GM19238 (cell line): ENCODE measurements at regions not wholly inside any gene's neighbourhood (a gene's known extent, or its start where the extent isn't known, plus 50 kb on each side); places are given as distances from the start of the nearest gene placed in this dataset.

Experiments used
- DNase-seq: peaks from one replicate; pipeline ENCODE4 v3.0.0; 2011; ENCODE audit warnings: low spot score; ENCODE audit not compliant: insufficient read length

DNA sequence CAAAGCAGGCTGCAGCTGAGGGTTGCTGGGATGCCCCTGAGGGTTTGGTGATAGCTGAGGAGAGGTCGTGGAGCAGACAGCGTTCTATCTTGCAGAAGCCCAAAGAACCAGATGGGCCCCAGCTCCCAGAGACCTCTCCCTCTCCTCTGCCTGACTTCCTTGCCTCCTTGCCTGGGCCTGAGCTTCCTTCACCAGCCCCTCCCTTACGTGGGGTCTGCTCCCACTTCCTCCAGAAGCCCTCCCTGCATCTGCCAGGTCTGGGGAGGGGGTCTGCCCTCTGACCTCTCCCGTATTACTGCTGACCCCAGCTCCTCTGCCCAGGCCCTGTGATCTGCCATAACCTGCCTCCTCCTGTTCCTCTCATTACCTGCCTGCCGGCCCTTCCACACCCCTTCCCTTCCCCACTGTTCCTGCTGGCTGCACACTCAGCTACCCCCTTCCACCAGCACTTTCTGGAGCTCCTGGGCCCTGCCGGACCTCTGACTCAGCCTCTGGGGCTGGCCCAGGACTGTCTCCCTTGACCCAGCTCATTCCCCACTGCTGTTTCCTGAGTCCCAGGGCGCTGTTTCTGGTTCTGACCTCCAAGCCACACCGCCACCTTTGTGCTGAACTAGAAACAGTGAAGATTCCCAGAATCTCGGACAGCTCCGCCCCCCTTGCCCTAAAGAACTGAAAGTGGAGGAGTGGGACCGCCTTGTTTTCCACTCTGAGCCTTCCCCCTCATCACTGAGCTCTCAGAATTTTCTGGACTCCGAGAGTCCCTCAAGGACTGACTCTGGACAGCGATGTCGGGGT, 237.7 kb upstream of the C1orf174 start:
- no peak for DNase-seq

DNA sequence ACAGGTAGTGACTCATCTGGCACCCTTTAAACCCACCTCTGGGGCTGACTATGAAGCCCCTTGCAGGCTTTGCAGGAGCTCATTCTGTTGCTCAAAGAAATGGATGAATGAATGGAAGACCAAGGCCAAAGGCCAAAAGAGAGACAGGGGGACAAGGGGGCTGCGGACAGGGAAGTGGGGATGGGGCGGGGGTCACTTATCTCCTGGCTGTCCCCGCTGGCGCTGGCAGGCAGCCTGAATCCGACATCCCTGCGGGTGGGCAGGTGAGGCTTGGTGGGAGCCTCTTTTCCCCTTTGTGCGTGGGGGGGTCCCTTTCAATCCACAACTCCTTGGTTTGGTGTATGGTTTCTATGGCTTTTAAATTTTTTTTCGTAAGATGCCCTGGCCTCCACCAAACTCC, 239.6 kb upstream of the C1orf174 start:
- no peak for DNase-seq

DNA sequence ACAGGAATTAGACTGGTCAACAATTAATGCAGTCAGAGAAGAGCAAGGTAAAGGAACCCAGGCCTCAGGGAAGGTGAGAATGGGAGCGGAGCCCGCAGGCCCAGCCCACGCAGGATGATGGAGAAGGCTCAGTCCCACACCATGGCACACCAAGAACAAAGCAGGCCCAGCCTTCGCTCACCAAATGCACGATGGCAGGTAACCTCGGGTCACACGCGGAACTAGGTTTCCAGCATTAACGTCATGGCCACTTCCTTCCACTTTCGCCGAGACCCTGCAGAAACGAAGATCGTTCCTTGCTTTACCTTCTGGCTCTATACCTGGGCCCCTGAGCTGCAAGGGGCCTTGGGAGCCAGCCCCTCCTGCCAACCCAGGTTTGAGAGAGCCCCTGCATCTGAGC, 240.2 kb upstream of the C1orf174 start:
- no peak for DNase-seq

DNA sequence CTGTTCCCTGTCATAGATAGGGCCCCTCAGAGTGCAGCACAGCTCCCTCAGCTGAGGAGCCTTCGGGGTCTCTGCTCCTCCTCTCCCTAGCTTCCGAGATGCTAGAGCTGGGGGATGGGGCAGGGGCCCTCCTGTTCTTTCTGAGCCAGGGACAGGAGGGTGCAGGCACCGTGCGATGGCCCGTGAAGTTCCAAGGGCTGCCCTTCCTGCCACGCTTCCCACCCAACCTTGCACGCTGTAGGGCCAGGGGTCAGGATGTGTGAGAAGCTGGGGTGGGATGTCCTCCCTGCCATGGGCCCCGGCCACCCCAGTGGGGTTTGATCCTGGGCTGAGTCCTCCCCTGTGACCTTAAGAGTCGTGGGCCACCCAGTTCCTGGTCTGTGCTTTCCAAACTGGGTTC, 240.7 kb upstream of the C1orf174 start:
- no peak for DNase-seq

DNA sequence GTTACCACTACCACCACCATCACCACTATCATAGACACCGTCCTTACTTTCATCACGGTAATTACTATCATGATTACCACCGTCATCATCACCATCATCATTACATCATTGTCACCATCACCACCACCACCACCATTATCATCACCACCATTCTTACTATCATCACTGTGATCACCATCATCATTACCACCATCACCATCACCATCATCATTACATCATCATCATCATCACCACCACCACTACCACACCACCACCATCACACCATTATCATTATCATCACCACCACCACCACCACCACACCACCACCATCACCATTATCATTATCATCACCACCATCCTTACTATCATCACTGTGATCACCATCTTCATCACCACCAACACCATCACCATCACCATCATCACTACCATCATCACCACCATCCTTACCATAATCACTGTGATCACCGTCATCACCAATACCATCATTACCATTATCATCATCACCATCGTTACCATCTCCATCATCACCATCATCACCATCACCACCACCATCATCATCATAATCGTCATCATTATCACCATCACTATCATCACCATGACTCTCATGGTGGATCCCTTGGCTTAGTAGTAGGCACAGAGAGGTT, 244.4 kb upstream of the C1orf174 start:
- DNase-seq, result no peak

DNA sequence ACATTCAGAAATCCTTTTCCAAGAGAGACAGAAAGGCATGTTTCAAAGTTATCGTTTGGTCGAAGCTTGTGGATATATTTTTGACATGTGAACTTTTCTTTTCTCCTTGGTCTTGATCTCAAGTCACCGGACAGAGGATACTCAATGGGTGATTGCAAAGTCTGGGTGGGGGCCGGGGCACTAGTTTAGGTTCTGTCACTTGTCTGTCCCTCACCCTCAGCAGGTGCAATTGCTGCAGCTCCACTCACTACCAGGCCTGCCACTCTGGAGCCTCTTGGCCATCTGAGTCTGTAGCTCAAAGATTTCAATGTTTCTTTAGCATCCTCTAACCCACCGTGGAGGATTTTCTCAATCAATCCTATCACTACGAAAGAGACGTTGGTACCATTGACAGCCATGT, 246.0 kb upstream of the C1orf174 start:
- no peak for DNase-seq

DNA sequence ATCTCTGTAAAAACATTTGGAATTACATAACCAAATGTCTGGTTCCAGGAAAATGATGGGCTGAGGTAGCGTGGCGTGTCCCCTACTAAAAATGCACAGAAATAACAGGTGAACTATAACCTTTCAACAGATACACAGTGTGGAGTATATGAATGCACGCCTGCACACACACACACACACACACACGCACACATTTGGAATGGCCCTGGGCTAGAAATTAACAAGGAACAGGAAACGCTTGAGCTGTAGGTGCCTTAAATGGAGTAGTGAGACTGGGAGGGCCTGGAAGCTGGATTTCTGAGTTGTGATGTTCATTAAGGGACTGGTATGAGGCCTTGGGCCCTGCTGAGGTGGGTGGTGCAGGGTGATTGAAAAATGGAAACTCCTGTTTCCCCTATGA, 246.5 kb upstream of the C1orf174 start:
- no peak for DNase-seq

DNA sequence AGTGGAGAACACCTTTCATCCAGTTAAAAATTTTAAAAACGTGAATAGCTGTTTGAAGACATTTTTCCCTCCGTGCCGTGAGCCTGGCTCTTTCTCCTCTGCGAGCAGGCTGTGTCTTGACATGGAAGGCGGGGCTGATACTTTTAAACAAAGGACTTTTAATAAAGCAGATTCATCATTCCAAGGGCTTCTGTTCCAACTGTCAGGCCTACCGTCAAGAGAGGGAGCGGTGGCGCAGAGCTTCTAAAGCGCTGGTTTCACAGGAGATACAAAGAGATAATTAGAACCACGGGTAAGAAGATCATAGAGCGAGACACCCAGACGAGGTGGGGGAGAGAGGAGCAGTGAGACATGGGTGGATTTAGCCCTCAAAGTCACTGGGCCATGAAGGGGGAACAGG, 247.4 kb upstream of the C1orf174 start:
- DNase-seq, result no peak

DNA sequence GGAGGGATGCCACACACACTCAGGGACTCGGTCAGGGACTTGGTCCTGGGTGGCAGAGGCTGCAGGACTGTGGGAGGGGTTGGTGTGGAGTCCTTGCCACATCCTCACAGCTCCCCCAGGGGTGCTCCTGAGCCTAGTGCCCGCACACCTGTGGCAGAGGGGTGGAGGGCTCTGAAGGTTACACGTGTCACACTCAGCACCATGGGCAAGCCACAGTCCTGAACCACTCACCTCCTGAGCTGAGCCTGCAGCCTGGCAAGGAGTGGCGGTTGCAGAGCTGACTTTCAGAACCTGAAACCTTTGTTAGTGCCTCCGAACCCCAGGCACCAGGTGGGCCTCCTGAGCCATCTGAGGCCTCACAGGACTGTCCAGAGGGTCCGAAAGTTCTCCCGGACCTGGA, 249.2 kb upstream of the C1orf174 start:
- DNase-seq, result no peak

DNA sequence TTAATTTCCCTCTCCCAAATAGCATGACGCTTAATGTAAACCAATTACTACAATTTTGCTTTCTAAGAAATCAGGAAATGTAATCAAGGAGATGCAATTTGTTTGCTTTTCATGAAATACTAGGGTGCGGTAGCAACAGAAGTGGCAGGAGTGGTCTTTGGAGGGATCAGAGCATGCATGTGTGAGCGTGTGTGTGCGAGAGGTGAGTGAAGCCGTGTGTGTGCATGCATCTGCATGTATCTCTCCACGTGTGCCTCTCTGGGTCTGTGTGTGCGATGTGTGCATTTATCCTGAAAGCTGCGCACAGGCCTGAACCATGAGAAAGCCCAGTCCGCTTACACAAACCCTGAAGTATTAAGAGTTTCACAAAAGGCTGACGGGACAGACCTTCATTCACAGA, 249.8 kb upstream of the C1orf174 start:
- no peak for DNase-seq

DNA sequence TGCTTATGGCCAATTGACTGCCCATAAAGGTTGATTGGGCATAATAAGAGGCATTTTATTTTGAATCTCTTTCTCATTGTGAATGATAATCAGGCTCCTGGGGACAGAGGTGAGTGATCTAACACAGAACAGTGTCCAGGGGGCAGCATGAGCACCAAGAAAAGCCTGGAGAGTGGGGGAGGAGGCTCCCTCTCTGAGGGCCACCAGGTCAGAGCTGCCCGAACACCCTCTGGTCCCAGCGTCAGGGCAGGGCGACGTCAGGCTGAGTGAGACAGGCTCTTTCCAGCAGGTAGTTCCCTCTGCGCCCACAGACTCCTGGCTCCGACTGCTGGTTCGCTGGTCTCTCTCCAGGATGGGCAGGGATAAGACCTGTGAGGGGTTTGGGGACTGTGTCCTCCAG, 250.2 kb upstream of the C1orf174 start:
- no peak for DNase-seq

DNA sequence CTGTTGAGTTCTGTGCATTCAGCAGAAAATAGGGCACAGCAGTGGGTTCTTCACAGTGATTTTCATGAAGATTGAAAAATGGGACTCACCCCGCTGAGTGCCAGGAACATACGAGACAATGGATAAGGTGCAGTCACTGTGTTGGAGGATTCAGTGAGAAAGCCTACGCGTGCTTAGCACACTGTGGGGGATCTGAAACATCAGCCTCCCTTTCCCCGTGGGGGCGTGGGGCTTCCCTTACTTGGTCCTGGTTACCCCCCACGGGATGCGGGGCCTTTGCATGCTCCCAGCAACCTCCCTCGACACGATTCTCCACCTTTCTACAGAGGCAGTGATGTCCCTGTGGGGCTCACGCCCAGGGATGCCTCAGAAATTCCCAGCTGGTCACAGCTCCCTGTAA, 252.2 kb upstream of the C1orf174 start:
- no peak for DNase-seq

DNA sequence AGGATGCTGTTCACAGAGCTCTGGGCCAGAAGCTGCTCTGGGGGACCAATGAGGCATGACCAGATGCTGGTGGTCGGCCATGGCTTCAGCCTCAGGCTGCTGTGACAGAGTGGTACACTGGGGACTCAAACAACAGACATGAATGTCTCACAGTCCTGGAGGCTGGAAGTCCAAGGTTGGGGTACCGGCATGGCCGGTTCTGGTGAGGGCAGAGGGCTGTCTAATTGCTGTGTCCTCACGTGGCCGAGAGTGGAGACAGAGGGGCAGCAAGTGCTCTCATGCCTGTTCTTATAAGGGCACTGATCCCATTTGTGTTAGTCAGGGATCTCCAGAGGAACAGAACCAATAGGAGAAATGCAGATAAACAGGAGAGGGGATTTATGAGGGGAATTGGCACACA, 253.5 kb upstream of the C1orf174 start:
- DNase-seq, result no peak

DNA sequence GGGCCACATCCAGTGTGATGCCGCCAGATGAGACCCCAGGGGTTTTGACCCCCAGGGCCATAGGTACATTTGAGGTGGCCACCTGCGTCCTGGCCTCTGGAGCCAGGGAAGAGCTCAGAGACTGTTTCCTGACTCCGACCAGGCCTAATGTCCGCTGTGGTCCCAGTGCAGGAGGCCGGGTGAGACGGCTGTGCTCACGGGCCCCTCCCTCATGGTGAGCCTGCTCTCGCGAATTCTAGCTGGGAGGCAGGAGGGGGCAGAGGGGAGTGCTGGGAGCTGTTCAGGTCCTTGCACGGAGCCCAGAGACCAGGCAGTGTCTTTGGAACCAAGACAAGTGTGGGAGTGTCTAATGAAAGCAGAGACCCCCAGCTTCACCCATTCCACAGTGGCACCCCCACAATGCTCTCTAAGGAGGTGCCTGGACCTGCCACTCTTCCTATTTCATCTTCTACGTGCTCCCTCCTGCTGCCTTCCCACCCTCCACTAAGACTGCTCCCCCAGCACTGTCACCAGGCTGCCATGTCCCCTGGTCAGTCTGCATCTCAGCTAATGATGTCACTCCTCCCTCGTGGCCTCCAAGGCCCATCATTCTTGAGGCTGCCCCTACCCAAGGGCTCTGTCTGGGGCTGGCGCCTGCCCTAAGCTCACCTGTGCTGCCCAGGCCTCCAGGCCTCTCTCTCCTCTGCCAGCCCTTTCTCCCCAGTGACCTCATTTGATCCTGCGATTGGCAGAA, 256.3 kb upstream of the C1orf174 start:
- no peak for DNase-seq

DNA sequence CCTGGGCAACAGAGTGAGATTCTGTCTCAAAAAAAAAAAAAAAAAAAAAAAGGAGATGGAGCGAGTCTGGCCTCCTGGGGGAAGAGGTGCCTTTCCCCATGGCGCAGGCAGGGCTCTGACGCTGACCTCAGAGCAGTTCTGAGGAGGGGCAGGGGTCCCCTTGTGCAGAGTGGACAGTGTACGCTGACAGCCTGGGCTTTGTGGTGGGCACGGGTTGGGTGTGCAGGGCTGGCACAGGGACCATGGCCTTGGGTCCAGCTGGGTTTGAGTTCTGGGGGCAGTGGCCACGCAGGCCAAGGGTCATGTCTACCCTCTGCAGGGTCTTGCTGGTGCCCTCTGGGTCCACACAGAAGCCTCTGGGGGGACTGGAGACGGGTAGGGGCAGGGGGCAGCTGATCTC, 260.1 kb upstream of the C1orf174 start:
- DNase-seq, result no peak

DNA sequence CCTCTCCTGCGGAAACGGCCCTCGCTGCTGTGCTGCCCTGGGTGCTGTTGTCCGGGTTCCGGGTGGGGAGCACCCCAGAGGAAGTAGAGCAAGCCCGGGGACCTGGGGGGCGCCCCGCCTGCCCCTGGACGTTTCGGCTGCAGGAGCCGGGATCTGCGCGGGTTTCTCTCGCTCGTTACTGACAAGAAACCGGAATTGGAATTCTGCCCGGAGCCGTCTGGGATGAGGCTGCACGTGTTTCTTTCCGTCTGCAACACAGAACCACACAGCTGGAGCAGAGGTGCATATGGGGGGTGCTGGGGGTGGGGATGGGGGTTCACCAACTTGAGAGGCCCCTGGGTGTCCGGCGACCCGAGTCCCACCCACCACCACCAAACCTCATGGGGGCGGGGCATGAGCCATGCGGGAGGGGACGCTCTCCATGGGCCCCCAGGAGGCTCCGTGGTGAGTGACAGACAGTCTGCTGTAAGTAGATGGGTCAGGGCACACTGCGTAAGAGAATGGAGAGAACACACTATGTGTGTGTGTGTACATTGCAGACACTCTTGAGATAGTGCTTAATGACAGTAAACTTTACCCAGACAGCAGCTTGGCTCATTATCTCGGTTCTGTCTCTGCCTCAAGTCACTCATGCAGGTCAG, 261.4 kb upstream of the C1orf174 start:
- no peak for DNase-seq

DNA sequence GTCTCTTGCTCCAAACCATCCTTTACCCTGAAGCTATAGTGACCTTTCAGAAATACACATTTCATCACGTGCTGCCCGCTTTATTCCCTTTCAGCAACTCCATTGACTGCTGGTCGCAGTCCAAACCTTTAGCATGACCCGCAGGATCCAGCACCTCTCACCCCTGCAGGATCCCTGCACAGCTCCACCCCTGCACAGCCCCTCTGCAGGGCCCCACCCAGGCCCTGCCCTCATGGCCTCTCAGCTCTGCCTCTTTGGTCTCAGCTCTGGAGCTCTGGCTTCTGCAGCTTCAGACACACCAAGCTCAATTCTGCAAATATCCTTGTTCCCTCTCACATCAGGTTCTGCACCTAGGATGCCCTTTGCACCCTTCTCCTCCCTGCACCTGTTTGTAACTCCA, 264.9 kb upstream of the C1orf174 start:
- DNase-seq, result no peak

DNA sequence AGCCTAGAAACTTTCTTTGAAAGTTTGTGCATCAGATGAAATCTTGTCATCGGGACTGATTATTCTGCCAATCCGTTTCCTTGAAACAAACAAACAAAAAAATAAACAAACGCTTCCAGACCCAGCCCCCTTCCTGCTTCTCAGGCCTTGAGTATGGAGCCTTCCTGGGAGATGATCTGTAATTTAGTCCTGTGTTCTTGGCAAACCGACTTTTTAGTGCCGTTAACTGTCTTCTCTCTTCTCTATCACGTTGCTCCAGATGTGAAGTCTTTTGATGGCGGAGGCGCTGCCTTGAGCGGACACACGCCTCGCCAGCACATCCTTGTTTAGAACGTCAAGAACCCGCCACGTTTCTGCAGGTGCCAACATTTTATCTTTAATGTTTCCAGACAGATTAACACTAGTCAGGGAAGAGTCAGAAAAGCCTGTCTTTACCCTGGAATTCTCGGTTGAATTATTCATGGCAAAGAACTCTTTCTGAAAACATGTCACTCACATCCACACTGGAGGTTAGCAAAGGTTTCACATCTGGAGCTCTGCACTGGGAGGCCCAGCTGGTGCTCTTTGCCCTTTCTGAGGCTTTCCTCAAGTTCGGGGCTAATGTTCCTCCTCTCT, 265.7 kb upstream of the C1orf174 start:
- no peak for DNase-seq

DNA sequence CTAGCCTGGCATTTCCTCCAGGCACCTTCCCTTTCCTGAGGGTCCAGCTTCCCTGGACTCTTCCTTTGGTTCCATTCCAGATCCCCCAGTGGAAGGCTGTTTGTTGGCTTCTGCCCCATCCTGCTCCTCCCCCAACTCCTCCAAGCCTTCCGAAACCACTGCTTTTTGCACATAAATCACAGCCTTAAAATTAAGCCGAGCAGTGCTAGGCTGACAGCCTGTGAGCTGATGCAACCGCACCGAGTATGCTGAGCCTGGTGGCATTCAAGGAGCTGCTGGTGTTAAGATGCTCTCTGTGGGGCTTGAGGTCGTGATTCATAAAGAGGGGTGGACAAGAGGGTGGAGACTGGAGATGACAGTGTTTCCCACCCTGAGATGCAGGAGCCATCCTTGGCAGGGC, 266.6 kb upstream of the C1orf174 start:
- DNase-seq, result no peak

DNA sequence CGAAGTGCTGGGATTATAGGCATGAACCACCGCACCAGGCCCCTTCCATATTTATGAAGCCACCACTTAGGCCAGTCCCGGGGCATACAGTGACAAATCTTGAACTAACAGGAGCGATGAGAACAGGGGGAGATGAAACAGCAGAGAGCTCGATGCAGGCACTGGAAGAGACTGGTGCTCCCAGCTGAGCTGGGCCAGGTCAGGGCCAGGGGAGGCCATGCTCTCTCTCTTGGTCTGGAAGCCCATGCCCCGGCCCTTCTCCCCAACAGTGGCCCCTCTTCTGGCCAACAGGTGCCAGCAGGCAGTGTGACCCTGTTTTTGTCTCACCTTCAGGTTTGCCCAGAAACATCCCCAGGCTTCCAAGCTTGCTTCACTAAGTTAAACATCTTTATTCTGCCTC, 269.9 kb upstream of the C1orf174 start:
- no peak for DNase-seq

DNA sequence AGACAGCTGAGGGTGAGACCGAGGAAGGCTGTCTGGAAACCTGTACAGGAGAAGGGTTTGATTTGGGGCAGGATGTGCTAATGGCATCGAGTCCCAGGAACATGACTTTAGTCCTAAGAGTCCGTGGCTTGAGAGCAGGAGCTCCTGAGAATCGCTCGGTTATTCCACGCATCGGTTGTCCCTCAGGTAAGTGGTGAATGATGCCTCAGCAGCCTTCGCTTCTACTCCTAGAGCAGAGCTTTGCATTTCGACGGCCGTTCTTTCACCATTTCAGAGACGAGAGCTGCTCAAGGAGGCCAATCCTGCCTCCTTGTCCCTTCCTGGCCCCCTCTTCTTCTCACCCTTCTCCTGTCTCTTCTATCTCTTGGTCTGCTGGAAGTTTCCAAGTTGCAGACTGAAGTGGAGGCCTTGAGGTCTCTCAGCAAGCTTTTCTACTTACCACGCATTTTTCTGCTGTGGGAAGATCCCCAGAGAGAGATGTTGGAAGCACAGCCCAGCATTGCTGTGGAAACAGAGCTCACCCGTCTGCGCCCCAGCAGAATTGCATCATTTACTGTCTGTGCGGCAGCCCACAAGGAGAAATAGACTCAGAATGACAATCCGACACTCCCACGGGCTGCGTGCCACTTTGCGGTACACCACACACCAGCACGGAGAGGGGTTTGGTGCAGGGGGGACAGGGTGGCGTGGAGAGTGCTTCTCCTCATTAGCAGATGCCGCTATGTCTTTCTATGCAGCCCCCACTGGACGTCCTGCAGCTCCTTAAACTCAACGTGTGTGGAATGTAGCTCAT, 270.7 kb upstream of the C1orf174 start:
- DNase-seq, result no peak
